Prostate gland (tissue), 2 donors: ENCODE measurements at regions not wholly inside any gene's neighbourhood (a gene's known extent, or its start where the extent isn't known, plus 50 kb on each side); places are given as distances from the start of the nearest gene placed in this dataset.

Experiments
- DNase-seq: peaks from one replicate; pipeline ENCODE4 v3.0.0-alpha.2; 2019; ENCODE audit warnings: low spot score
- H3K27ac ChIP-seq, 2 donors: fragments of 200-600 bp; sonication (generic); 2 replicates each; pipeline ENCODE4 v1.5.1; 2017 to 2019
- H3K27me3 ChIP-seq: fragments of 200-600 bp; sonication (generic); replicated peaks from 2 replicates; pipeline ENCODE4 v1.5.1; 2019; ENCODE audit not compliant: insufficient read depth
- H3K36me3 ChIP-seq, 2 donors: fragments of 200-600 bp; sonication (generic); 1 replicate in 1 of 2; 2 replicates in 1 of 2; pipeline versions ENCODE4 v1.5.1 to v1.8.1; 2017 to 2019
- H3K4me1 ChIP-seq: fragments of 200-600 bp; sonication (generic); replicated peaks from 2 replicates; pipeline ENCODE4 v1.5.1; 2019
- H3K4me3 ChIP-seq, 2 donors: fragments of 200-600 bp; sonication (generic); 2 replicates each; pipeline ENCODE4 v1.5.1; 2017 to 2019
- H3K9me3 ChIP-seq: fragments of 200-600 bp; sonication (generic); 2 replicates; pipeline ENCODE4 v1.5.1; 2017
- POLR2A ChIP-seq: fragments of 450-650 bp; IDR thresholded peaks from one replicate; pipeline ENCODE4 v1.6.1; 2016; ENCODE audit warnings: antibody characterized with exemption, mild to moderate bottlenecking
- POLR2AphosphoS5 ChIP-seq: sonication (generic); formaldehyde crosslinking; IDR thresholded peaks from one replicate; pipeline ENCODE4 v1.6.1; 2017; ENCODE audit warnings: antibody characterized with exemption
- WGBS: methylation state at CpG from one replicate; pipeline ENCODE4 v1.1.5; 2018; 5-methylcytosine and 5-hydroxymethylcytosine counted together
- intact Hi-C: fragments of 100-400 bp; cut with DNase I; formaldehyde crosslinking; loops from one replicate; pipeline ENCODE4 v1.14.2; 2022
- TF ChIP-seq, protein P1 (sequence below), 4 experiments: fragments of 200-600 bp in 2 of 4; fragments of 450-650 bp in 2 of 4; sonication (generic) in 2 of 4; IDR thresholded peaks; 1 replicate in 3 of 4; 2 replicates in 1 of 4; pipeline ENCODE4 v1.5.1; 2016 to 2019; ENCODE audit warnings: antibody characterized with exemption in 4 of 4, mild to moderate bottlenecking in 2 of 4, moderate library complexity in 2 of 4

DNA sequence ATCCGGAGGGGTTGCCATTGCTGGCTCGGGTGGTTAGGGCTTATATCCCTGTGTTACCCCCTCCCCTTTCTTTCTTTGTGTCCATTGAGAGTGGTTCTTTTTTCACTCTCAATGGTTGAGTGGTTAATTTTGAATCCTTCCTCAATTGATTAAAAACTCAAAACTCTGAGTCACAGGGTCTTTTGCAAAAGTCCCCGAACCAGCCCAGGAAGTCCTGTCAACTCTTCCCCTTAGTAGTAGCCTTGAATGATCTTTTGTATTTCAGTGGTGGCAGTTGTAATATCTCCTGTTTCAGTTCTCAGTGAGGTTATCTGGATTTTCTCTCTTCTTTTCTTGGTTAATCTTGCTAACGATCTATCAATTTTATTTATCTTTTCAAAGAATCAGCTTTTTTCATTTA is 170.0 kb upstream of the GYPA start:
- no peak overlapping the region for H3K27ac ChIP-seq
- TF ChIP-seq POLR2A (no peak), POLR2AphosphoS5 (no peak)
- TF ChIP-seq, protein P1, sequence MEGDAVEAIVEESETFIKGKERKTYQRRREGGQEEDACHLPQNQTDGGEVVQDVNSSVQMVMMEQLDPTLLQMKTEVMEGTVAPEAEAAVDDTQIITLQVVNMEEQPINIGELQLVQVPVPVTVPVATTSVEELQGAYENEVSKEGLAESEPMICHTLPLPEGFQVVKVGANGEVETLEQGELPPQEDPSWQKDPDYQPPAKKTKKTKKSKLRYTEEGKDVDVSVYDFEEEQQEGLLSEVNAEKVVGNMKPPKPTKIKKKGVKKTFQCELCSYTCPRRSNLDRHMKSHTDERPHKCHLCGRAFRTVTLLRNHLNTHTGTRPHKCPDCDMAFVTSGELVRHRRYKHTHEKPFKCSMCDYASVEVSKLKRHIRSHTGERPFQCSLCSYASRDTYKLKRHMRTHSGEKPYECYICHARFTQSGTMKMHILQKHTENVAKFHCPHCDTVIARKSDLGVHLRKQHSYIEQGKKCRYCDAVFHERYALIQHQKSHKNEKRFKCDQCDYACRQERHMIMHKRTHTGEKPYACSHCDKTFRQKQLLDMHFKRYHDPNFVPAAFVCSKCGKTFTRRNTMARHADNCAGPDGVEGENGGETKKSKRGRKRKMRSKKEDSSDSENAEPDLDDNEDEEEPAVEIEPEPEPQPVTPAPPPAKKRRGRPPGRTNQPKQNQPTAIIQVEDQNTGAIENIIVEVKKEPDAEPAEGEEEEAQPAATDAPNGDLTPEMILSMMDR (IDR thresholded peaks at IDR 0.05), result no peak
- no peaks in the 10 kb centered on the region for H3K9me3 ChIP-seq
- no peak for DNase-seq
- intact Hi-C loops, result no loop called here
- no peaks in the 10 kb centered on the region for H3K36me3 ChIP-seq
- H3K4me1 ChIP-seq, result no peaks in the 10 kb centered on the region
- no peak overlapping the region for H3K4me3 ChIP-seq
- no peaks in the 10 kb centered on the region for H3K27me3 ChIP-seq
- WGBS, result 86% methylated on average over 4 of the region's 4 CpGs

DNA sequence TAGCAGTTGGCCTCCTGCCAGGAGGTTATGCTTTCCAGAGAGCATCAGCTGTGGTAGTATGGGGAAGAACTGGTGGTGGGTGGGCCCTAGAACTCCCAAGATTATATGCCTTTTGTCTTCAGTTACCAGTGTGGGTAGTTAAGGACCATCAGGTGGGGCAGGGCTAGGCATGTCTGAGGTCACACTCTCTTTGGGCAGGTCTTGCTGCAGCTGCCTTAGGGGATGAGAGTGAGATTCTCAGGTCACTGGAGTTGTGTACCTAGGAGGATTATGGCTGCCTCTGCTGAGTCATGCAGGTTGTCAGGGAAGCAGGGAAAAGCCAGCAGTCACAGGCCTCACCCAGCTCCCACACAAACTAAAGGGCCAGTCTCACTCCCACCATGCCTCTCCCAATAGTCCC is 172.9 kb upstream of the GYPA start:
- intact Hi-C loops, result no loop called here
- Histone ChIP-seq H3K9me3 (no peaks in the 10 kb centered on the region), H3K36me3 (no peaks in the 10 kb centered on the region)

DNA sequence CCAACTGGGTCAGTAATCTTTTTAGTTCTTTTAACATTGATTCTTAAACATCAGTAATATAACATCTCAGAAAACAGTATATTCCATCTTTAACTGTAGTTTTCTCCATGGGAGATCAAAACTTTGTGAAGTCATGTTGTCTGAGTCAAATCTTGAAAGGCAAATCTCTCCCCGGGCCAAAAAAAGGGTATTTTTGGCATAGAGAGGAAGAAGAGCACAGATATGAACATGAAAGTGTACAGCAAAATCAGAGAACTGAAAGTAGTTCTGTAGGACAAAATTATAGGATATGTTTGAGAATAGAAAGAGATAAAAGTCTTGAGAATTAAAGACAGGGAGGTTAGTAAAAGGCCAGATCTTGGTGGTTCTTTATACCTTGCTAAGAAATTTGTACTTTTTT is 176.4 kb upstream of the GYPA start:
- DNase-seq, result no peak
- intact Hi-C loops, result no loop called here
- H3K36me3 ChIP-seq, result no peaks in the 10 kb centered on the region
- no peaks in the 10 kb centered on the region for H3K4me1 ChIP-seq
- TF ChIP-seq POLR2AphosphoS5, result no peak
- TF ChIP-seq, protein P1 (IDR thresholded peaks at IDR 0.05), result no peak
- no peak for TF ChIP-seq POLR2A
- no peaks in the 10 kb centered on the region for H3K27me3 ChIP-seq
- H3K4me3 ChIP-seq, result no peak overlapping the region
- WGBS, result 89% methylated on average over 1 of the region's 1 CpG
- no peak overlapping the region for H3K27ac ChIP-seq
- H3K9me3 ChIP-seq, result no peaks in the 10 kb centered on the region

More for the DNA sequence above, 172.9 kb upstream of the GYPA start:
- no peaks in the 10 kb centered on the region for H3K4me1 ChIP-seq
- TF ChIP-seq POLR2A, result no peak
- TF ChIP-seq, protein P1 (IDR thresholded peaks at IDR 0.05), result no peak
- no peak for TF ChIP-seq POLR2AphosphoS5
- no peak overlapping the region for H3K4me3 ChIP-seq
- no peak overlapping the region for H3K27ac ChIP-seq
- H3K27me3 ChIP-seq, result no peaks in the 10 kb centered on the region
- DNase-seq, result no peak

DNA sequence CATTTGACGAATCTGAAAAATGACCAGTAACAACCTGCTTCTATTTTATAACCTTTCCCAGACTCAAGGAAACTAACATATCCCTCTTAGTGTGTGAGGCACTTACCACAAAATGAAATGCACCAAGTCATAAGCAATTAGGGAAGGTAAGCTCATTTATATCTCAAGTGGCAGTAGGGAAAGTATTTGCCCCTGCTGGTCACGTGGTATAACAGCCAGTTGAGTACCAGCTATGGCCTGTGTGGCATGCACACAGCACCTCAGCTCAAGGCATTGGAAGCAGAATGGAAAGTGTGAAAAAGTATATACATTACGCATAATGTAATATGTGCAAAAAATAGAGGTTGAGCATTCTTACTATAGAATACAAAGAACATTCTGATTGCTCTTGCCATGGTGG is 178.3 kb upstream of the GYPA start:
- no peak for DNase-seq
- H3K9me3 ChIP-seq, result no peaks in the 10 kb centered on the region
- H3K27ac ChIP-seq, result no peak overlapping the region
- no peaks in the 10 kb centered on the region for H3K36me3 ChIP-seq
- no peaks in the 10 kb centered on the region for H3K4me1 ChIP-seq
- intact Hi-C loops, result no loop called here
- no peak overlapping the region for H3K4me3 ChIP-seq
- TF ChIP-seq, protein P1 (IDR thresholded peaks at IDR 0.05), result no peak
- TF ChIP-seq POLR2AphosphoS5, result no peak
- TF ChIP-seq POLR2A, result no peak
- 64% methylated on average over 3 of the region's 3 CpGs for WGBS
- H3K27me3 ChIP-seq, result no peaks in the 10 kb centered on the region

DNA sequence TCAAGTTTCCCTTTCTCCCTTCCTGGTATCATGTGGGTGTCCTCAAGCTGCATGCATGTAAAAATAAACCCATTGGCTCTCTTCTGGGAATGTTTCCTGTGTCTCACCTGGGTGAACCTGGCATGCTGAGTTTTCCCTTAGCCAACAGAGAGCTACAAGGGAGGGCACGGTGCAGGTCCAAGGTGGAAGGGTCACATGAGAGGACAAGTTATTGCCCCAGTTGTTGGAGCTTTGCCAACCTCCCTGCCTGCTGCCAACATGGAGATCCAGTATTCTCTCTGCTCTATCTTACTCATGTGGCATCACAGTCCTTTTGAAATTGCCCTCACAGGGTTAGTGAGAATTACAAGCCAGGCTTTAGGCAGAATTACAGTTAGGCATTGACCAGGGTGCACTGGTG is 196.1 kb upstream of the GYPA start:
- WGBS, result 44% methylated on average over 1 of the region's 1 CpG
- TF ChIP-seq POLR2AphosphoS5, result no peak
- TF ChIP-seq, protein P1 (IDR thresholded peaks at IDR 0.05), result no peak
- intact Hi-C loops, result no loop called here

More for the DNA sequence above, 196.1 kb upstream of the GYPA start:
- no peaks in the 10 kb centered on the region for H3K27me3 ChIP-seq
- H3K36me3 ChIP-seq, result no peaks in the 10 kb centered on the region
- H3K9me3 ChIP-seq, result no peaks in the 10 kb centered on the region
- no peak for DNase-seq
- H3K4me1 ChIP-seq, result no peaks in the 10 kb centered on the region
- H3K4me3 ChIP-seq, result no peak overlapping the region
- H3K27ac ChIP-seq, result no peak overlapping the region
